Tibial nerve (tissue), 4 donors: ENCODE measurements at regions not wholly inside any gene's neighbourhood (a gene's known extent, or its start where the extent isn't known, plus 50 kb on each side); places are given as distances from the start of the nearest gene placed in this dataset.

Experiments used
- DNase-seq, 2 donors: peaks; one replicate each; pipeline ENCODE4 v3.0.0-alpha.2; 2019; ENCODE audit warnings: low spot score in 2 of 2
- H3K27ac ChIP-seq, 4 donors: fragments of 200-600 bp; sonication (generic) in 3 of 4; one replicate each; pipeline ENCODE4 v1.5.1; 2017 to 2019; ENCODE audit warnings: mild to moderate bottlenecking in 1 of 4
- H3K27me3 ChIP-seq, 2 donors: fragments of 200-600 bp; sonication (generic) in 1 of 2; one replicate each; pipeline versions ENCODE4 v1.5.1 to v1.6.0; 2017 to 2019
- H3K36me3 ChIP-seq, 3 donors: fragments of 200-600 bp; sonication (generic); one replicate each; pipeline ENCODE4 v1.5.1; 2018 to 2019
- H3K4me1 ChIP-seq, 4 donors: fragments of 200-600 bp; sonication (generic) in 3 of 4; one replicate each; pipeline ENCODE4 v1.5.1; 2017 to 2019
- H3K4me3 ChIP-seq, 4 donors: fragments of 200-600 bp; sonication (generic) in 3 of 4; one replicate each; pipeline ENCODE4 v1.5.1; 2017 to 2019; ENCODE audit warnings: mild to moderate bottlenecking in 1 of 4, moderate library complexity in 1 of 4
- H3K9me3 ChIP-seq, 4 donors: fragments of 200-600 bp; sonication (generic) in 3 of 4; one replicate each; pipeline ENCODE4 v1.5.1; 2017 to 2019
- EP300 ChIP-seq, 2 donors: sonication (generic); formaldehyde crosslinking; IDR thresholded peaks; one replicate each; pipeline ENCODE4 v1.6.1; 2017; ENCODE audit warnings: antibody characterized with exemption in 2 of 2, mild to moderate bottlenecking in 1 of 2
- POLR2A ChIP-seq, 2 donors: fragments of 450-650 bp; IDR thresholded peaks; one replicate each; pipeline ENCODE4 v1.6.1; 2017; ENCODE audit warnings: antibody characterized with exemption in 2 of 2, mild to moderate bottlenecking in 2 of 2, moderate library complexity in 2 of 2
- WGBS, 2 donors: methylation state at CpG; one replicate each; pipeline ENCODE4 v1.1.5; 2018; 5-methylcytosine and 5-hydroxymethylcytosine counted together
- TF ChIP-seq, protein P1 (sequence below), 5 experiments: fragments of 200-600 bp in 3 of 5; fragments of 450-650 bp in 2 of 5; sonication (generic) in 3 of 5; IDR thresholded peaks; one replicate each; pipeline ENCODE4 v1.5.1; 2016 to 2019; ENCODE audit warnings: antibody characterized with exemption in 5 of 5, mild to moderate bottlenecking in 3 of 5, moderate library complexity in 2 of 5

DNA sequence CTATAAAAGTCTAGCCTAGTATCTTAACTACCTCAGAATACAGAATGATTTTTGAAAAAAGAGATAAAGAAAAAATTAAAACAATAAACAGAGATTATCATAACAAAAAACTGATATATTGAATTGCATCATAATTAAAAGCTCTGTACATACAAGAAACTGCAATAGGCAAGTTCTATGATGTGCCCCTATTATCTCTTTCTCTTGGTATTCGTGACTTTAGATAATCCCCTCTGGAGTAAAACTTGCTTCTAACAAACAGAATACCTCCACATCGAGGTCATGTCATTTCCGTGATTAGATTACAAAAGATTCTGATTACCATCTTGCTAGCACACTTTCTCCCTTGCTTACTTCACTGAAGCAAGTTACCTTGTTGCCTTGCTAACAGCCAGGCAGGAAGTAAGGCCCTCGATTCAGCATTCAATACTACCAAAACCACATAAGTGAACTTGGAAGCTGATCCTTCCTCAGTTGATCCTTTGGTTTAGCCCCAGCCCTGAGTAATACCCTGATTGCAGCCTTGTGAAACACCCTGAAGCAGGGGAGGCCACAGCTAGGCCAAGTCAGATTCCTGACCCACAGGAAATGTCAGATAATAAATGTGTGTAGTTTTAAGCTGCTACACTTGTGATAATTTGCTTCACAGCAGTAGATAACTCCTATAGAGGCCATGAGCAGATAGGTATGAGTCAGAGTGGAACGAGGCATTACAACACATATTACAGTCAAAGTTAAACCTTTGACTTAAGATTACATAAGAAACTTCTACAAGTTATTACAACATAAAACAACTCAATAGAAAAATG, 53.7 kb upstream of the TMX4 start:
- Histone ChIP-seq H3K9me3 (no peaks in the 10 kb centered on the region), H3K27me3 (no peaks in the 10 kb centered on the region), H3K4me1 (no peaks in the 10 kb centered on the region), H3K27ac (no peak overlapping the region), H3K4me3 (no peak overlapping the region), H3K36me3 (no peaks in the 10 kb centered on the region)
- no peak for DNase-seq
- 42 to 61% methylated on average over 5 of the region's 5 CpGs for WGBS, 2 donors
- TF ChIP-seq, protein P1, sequence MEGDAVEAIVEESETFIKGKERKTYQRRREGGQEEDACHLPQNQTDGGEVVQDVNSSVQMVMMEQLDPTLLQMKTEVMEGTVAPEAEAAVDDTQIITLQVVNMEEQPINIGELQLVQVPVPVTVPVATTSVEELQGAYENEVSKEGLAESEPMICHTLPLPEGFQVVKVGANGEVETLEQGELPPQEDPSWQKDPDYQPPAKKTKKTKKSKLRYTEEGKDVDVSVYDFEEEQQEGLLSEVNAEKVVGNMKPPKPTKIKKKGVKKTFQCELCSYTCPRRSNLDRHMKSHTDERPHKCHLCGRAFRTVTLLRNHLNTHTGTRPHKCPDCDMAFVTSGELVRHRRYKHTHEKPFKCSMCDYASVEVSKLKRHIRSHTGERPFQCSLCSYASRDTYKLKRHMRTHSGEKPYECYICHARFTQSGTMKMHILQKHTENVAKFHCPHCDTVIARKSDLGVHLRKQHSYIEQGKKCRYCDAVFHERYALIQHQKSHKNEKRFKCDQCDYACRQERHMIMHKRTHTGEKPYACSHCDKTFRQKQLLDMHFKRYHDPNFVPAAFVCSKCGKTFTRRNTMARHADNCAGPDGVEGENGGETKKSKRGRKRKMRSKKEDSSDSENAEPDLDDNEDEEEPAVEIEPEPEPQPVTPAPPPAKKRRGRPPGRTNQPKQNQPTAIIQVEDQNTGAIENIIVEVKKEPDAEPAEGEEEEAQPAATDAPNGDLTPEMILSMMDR (IDR thresholded peaks at IDR 0.05): no peak
- TF ChIP-seq EP300 (IDR thresholded peaks at IDR 0.05) (no peak), POLR2A (IDR thresholded peaks at IDR 0.05) (no peak)

DNA sequence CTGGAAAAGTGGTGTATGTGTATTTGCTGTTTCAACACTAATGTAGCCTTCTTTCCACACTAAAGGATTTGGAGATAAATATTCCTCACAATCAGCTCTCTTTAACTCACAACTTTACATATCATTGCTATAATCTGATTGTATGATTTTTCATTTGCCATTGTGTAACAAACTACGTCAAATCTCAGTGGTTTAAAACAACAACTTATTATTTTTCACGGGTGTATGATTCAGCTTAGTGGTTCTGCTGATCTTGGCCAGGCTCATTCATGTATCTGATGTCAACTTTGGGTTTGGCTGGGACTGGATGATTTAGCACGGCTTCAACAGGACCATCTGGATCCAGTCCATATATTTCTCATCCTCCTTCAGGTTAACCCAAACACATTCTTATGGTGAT, 55.4 kb upstream of the TMX4 start:
- Histone ChIP-seq H3K4me3 (no peak overlapping the region), H3K27me3 (no peaks in the 10 kb centered on the region), H3K4me1 (no peaks in the 10 kb centered on the region), H3K27ac (no peak overlapping the region), H3K9me3 (no peaks in the 10 kb centered on the region), H3K36me3 (no peaks in the 10 kb centered on the region)
- TF ChIP-seq, protein P1 (IDR thresholded peaks at IDR 0.05): no peak
- TF ChIP-seq EP300 (IDR thresholded peaks at IDR 0.05) (no peak), POLR2A (IDR thresholded peaks at IDR 0.05) (no peak)
- no peak for DNase-seq
- WGBS, 2 donors: 57 to 77% methylated on average over 3 of the region's 3 CpGs

DNA sequence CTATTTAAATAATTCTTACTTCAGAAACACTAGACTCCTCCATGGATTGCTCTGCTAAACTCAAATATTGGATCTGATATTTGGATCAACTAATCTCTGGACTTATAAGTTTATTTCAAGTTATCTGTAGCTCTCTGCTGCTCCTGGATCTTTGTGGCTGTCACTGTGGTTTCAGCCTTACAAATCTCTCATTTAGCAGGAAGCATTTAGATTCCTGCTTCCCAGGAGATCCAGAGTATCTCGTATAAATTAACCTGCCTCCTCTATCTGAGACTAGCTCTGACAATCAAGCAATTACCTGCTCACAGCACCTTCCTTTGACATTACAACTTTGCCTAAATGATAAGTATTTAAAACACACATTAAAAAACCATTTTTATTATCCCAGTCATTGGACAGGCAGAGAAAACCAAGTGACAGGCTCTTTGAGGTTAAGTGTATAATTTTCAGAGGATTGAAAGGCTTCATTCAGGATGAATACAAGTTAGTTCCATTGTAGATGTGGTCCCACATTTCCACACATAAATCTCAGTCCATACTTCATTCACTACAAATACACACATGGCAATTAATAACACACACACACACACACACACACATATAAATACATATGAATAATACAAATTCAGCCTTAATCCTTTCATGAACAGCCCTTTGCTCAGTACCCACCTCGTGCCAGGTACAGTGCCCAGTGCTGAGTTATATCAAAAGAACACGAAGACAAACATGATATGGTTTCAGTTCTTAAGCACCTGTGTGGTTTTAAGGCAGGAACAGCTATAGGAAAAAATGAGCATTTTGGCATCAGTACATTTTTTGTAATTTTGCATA, 55.5 kb upstream of the PLCB1 start:
- Histone ChIP-seq H3K36me3 (no peaks in the 10 kb centered on the region), H3K27me3 (no peaks in the 10 kb centered on the region), H3K27ac (no peak overlapping the region), H3K4me1 (no peaks in the 10 kb centered on the region), H3K9me3 (no peaks in the 10 kb centered on the region), H3K4me3 (no peak overlapping the region)
- WGBS, 2 donors: 69 to 78% methylated on average over 3 of the region's 3 CpGs
- DNase-seq: no peak
- no peak for TF ChIP-seq EP300 (IDR thresholded peaks at IDR 0.05)
- TF ChIP-seq, protein P1 (IDR thresholded peaks at IDR 0.05): no peak

DNA sequence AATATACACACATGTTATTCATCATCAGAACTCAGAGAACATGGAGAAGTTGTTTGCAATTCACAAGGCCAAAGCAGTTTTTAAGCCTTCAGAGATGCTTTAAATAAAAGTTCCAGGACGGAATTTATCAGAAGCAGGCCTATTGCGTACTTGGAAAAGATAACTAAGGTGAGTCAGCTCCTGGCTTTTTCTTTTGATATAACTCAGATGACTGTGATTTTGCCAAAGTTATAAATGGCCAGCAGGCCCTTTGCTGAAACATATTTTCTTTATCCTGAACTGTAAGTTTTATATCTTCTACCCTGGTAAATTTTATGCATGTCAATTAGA, 55.0 kb upstream of the PLCB1 start:
- Histone ChIP-seq H3K9me3 (no peaks in the 10 kb centered on the region), H3K27ac (no peak overlapping the region), H3K4me1 (no peaks in the 10 kb centered on the region), H3K4me3 (no peak overlapping the region), H3K36me3 (no peaks in the 10 kb centered on the region), H3K27me3 (no peaks in the 10 kb centered on the region)
- no peak for DNase-seq
- TF ChIP-seq EP300 (IDR thresholded peaks at IDR 0.05) (no peak), POLR2A (IDR thresholded peaks at IDR 0.05) (no peak)
- TF ChIP-seq, protein P1 (IDR thresholded peaks at IDR 0.05): no peak
- 84 to 86% methylated on average over 2 of the region's 2 CpGs for WGBS, 2 donors

DNA sequence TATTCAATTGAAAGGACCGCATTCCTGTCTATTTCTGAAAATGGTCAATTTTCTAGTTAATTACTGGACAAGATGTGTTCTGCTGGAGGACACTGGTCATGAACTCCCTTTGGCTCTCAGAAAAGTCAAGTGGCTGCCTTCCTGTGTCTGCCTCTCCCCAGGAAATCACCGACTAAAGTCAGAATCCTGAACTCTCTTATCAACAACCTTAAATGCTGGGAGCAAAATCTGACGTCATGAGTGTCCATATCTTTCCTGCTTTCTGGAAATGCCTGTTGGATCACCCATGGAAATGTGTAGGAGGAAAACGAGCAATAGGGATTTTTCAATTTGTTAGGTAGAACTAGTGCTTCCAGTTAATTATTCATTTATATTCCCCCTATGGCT, 53.5 kb upstream of the PLCB1 start:
- TF ChIP-seq EP300 (IDR thresholded peaks at IDR 0.05): no peak
- TF ChIP-seq POLR2A (IDR thresholded peaks at IDR 0.05): no peak
- TF ChIP-seq, protein P1 (IDR thresholded peaks at IDR 0.05): no peak
- Histone ChIP-seq H3K27me3 (no peaks in the 10 kb centered on the region), H3K9me3 (no peaks in the 10 kb centered on the region), H3K27ac (no peak overlapping the region), H3K4me1 (peaks cover 0 to 7% (median 0%) of the 10 kb centered on the region in 4 donors), H3K4me3 (no peak overlapping the region), H3K36me3 (no peaks in the 10 kb centered on the region)
- 69 to 75% methylated on average over 4 of the region's 4 CpGs for WGBS, 2 donors
- DNase-seq: no peak
